Progenitor cell of endocrine pancreas (in vitro differentiated cells): ENCODE measurements at regions not wholly inside any gene's neighbourhood (a gene's known extent, or its start where the extent isn't known, plus 50 kb on each side); places are given as distances from the start of the nearest gene placed in this dataset.

Experiments
- DNase-seq: peaks from one replicate; pipeline ENCODE4 v3.0.0; 2021; ENCODE audit warnings: low spot score; ENCODE audit not compliant: unreplicated experiment
- H3K27ac Mint-ChIP-seq: 2 replicates; pipeline ENCODE4 v1.8.0; 2021; ENCODE audit warnings: mild to moderate bottlenecking, moderate library complexity, mixed read lengths
- H3K27me3 Mint-ChIP-seq: 2 replicates; pipeline ENCODE4 v1.8.0; 2021; ENCODE audit warnings: mixed read lengths
- H3K36me3 Mint-ChIP-seq: 2 replicates; pipeline ENCODE4 v1.8.0; 2022; ENCODE audit warnings: mixed read lengths; ENCODE audit not compliant: insufficient read depth
- H3K4me1 Mint-ChIP-seq: 2 replicates; pipeline ENCODE4 v1.8.0; 2021; ENCODE audit warnings: low read depth, mixed read lengths
- H3K4me3 Mint-ChIP-seq: 2 replicates; pipeline ENCODE4 v1.8.0; 2021; ENCODE audit warnings: low read depth, mild to moderate bottlenecking, moderate library complexity, mixed read lengths
- H3K9me3 Mint-ChIP-seq: 2 replicates; pipeline ENCODE4 v1.8.0; 2021; ENCODE audit warnings: low read depth, mixed read lengths
- TF ChIP-seq, protein P1 (sequence below): fragments of 200-600 bp; sonication (generic); IDR thresholded peaks from one replicate; pipeline ENCODE4 v1.5.0; 2021; ENCODE audit warnings: antibody characterized with exemption, mild to moderate bottlenecking; ENCODE audit not compliant: unreplicated experiment

DNA sequence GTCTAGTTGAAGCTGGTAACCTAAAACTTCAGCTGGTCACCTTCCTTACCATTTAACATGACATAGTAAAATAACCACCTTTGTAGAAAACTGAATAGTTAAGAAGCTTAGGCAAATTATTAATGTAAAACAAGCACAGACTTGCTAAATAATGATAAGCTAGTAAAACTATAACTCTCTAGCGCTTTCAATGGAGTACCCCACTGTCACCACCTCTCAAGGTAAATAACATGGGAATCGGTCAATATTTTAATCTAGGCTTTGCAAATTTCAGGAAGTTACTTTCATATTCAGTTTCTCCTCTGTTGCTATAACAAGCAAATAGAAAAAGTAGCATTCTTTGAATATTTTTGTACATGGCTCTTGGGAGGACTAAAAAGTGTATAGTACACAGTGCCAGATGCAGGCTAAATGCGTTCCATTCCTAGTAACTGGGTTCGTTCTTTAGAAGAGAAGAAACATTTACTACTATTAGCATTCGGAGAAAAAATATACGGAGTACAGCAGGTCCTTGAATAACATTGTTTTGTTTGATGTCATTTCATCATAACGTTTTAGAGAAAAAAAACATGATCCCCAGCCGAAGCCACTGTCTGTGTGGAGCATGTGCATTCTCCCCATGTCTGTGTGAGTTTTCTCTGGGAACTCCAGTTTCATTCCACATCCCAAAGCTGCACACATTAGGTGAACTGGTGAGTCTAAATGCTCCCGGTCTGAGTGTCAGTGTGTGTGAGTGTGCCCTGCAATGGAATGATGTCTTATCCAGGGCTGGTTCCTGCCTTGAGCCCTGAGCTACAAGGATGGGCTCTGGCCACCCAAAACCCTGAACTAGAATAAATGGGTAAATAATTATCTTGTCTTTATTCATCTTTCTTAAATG lies 52.5 kb downstream of the EPRS1 start:
- Mint-ChIP-seq H3K4me3 (peak overlapping the region; percentile 60), H3K27me3 (no peaks in the 10 kb centered on the region), H3K4me1 (peaks cover 38% of the 10 kb centered on the region), H3K36me3 (peaks cover 13% of the 10 kb centered on the region), H3K27ac (peak overlapping the region; percentile 93), H3K9me3 (no peaks in the 10 kb centered on the region)
- TF ChIP-seq, protein P1, sequence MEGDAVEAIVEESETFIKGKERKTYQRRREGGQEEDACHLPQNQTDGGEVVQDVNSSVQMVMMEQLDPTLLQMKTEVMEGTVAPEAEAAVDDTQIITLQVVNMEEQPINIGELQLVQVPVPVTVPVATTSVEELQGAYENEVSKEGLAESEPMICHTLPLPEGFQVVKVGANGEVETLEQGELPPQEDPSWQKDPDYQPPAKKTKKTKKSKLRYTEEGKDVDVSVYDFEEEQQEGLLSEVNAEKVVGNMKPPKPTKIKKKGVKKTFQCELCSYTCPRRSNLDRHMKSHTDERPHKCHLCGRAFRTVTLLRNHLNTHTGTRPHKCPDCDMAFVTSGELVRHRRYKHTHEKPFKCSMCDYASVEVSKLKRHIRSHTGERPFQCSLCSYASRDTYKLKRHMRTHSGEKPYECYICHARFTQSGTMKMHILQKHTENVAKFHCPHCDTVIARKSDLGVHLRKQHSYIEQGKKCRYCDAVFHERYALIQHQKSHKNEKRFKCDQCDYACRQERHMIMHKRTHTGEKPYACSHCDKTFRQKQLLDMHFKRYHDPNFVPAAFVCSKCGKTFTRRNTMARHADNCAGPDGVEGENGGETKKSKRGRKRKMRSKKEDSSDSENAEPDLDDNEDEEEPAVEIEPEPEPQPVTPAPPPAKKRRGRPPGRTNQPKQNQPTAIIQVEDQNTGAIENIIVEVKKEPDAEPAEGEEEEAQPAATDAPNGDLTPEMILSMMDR = no peak
- no peak for DNase-seq

DNA sequence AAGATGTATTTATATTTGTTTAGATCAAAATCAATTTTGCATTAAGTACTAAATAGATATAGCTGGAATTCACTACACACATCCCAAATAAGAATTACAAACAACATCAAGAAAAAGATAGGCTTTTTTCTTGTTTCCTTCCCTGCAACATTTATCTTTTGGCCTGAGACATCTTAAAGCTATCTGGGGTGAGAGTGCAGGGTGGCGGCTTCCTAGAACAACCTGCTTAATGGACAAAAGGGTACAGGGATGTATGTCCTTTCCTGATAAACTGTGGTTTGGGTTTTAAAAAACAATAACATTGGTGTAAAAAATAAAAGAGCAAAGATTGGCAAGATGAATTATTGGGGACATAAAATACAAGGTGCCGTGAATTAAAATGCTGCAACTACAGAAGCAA lies 54.4 kb downstream of the EPRS1 start:
- H3K4me1 Mint-ChIP-seq = peaks cover 45% of the 10 kb centered on the region
- H3K4me3 Mint-ChIP-seq = no peak overlapping the region
- peaks cover 22% of the 10 kb centered on the region for H3K36me3 Mint-ChIP-seq
- peak overlapping the region; percentile 89 for H3K27ac Mint-ChIP-seq
- TF ChIP-seq, protein P1 = no peak
- no peaks in the 10 kb centered on the region for H3K27me3 Mint-ChIP-seq
- H3K9me3 Mint-ChIP-seq = no peaks in the 10 kb centered on the region
- no peak for DNase-seq

DNA sequence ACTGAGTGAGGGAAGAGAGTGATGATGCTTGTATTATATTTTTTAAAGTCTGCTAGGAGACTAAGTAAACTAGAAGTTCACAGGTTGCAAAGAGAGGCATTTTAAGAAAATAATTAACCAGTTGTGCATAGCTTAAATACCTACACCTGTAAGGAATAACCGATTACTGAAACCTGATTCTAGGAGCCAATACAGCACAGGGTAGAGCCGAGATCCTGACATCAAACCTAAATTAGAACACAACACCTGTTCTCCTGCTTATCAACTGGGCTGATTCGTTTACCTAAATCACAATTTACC lies 54.8 kb downstream of the EPRS1 start:
- TF ChIP-seq, protein P1 = no peak
- Mint-ChIP-seq H3K4me1 (peaks cover 47% of the 10 kb centered on the region), H3K36me3 (peaks cover 22% of the 10 kb centered on the region), H3K27ac (peak overlapping the region; percentile 89), H3K27me3 (no peaks in the 10 kb centered on the region), H3K4me3 (peak overlapping the region; percentile 2), H3K9me3 (no peaks in the 10 kb centered on the region)
- no peak for DNase-seq

DNA sequence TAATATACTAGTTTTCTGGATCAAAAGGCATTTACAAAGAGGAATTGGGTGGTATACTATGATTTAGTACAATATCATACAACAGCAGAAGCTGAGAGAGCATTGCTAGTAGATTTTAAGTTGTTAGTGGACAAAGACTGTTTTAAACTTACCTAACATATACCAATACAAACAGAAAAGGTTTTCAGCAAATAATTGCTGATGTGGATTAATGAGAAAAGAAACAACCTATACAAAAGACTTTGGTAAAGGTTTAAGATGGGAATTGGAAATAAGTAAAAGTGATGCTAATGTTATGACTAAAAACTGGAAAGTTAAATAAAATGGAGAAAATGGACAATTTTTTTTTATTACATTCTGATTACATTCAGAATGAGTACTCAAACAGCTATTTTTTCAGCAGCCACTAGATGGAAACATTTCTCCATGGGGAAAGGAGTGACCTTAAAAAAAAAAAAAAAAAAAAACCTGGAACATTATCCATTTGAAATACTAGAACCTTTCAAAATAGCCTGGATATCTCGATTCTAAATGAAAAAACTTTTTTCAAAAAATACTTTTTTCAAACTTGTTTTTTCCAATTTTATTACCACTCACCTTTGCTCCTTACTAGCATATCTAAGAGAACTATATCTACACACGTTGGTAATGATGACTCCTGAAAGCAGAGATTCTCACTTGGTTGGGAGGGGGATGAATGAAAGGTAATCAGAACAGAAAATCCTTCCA lies 55.4 kb downstream of the EPRS1 start:
- H3K4me3 Mint-ChIP-seq = peak overlapping the region; percentile 2
- TF ChIP-seq, protein P1 = peak; percentile 79
- H3K27me3 Mint-ChIP-seq = no peaks in the 10 kb centered on the region
- peak overlapping the region; percentile 89 for H3K27ac Mint-ChIP-seq
- H3K36me3 Mint-ChIP-seq = peaks cover 22% of the 10 kb centered on the region
- no peak for DNase-seq
- peaks cover 48% of the 10 kb centered on the region for H3K4me1 Mint-ChIP-seq
- H3K9me3 Mint-ChIP-seq = no peaks in the 10 kb centered on the region

DNA sequence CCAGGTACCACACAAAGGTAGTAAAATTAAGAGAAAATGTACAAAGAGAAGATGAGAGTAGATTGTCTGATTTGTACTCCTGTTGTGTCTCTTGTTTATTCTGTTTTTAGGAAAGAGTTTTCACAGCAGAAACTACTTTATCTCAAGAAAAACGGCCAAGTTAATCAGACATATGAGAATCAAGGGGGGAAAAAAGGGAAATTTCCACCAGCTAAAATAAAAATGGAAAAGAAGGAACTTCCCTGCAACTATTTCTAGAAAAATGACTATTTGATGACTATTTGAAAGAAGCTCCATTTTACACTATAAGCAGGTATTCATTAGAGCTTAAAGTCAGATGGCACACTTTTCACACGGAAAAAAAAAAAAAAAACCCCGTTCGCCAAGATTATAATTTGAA lies 56.5 kb downstream of the EPRS1 start:
- Mint-ChIP-seq H3K36me3 (peaks cover 18% of the 10 kb centered on the region), H3K27me3 (no peaks in the 10 kb centered on the region), H3K9me3 (no peaks in the 10 kb centered on the region), H3K27ac (no peak overlapping the region), H3K4me3 (no peak overlapping the region), H3K4me1 (peaks cover 47% of the 10 kb centered on the region)
- DNase-seq = no peak
- TF ChIP-seq, protein P1 = no peak
